Bronchial epithelial cell (primary cell): ENCODE measurements at regions not wholly inside any gene's neighbourhood (a gene's known extent, or its start where the extent isn't known, plus 50 kb on each side); places are given as distances from the start of the nearest gene placed in this dataset.
A peak's percentile ranks its signal among the peaks of the same experiment; 100 is the strongest.

Source experiments
- DNase-seq: peaks from one replicate; pipeline ENCODE4 v3.0.0-alpha.2; 2010; ENCODE audit warnings: low read depth
- FAIRE-seq: peaks from 2 replicates; lab custom pipeline; 2011; peaks lifted over from hg19 to GRCh38; lab: Jason Lieb, UNC
- H3K27me3 ChIP-seq: 2 replicates; pipeline ENCODE4 v1.5.1; 2011; ENCODE audit warnings: low read length; ENCODE audit not compliant: control insufficient read depth, insufficient read depth
- H3K36me3 ChIP-seq: 2 replicates; pipeline ENCODE4 v1.5.1; 2011; ENCODE audit warnings: low read length; ENCODE audit not compliant: control insufficient read depth, insufficient read depth
- H3K4me3 ChIP-seq: 2 replicates; pipeline ENCODE4 v1.5.1; 2011; ENCODE audit warnings: mild to moderate bottlenecking, low read depth, low read length, control low read depth
- TF ChIP-seq, protein P1 (sequence below): IDR thresholded peaks from 2 replicates; pipeline ENCODE4 v1.5.1; 2011; ENCODE audit warnings: mild to moderate bottlenecking, moderate library complexity, low read length, control low read depth, inconsistent platforms; ENCODE audit not compliant: insufficient read depth, severe bottlenecking

- Histone ChIP-seq H3K27me3 (no peaks in the 10 kb centered on the region), H3K4me3 (no peak overlapping the region), H3K36me3 (no peaks in the 10 kb centered on the region)
- FAIRE-seq (peak; percentile 73), DNase-seq (no peak)
- TF ChIP-seq, protein P1, sequence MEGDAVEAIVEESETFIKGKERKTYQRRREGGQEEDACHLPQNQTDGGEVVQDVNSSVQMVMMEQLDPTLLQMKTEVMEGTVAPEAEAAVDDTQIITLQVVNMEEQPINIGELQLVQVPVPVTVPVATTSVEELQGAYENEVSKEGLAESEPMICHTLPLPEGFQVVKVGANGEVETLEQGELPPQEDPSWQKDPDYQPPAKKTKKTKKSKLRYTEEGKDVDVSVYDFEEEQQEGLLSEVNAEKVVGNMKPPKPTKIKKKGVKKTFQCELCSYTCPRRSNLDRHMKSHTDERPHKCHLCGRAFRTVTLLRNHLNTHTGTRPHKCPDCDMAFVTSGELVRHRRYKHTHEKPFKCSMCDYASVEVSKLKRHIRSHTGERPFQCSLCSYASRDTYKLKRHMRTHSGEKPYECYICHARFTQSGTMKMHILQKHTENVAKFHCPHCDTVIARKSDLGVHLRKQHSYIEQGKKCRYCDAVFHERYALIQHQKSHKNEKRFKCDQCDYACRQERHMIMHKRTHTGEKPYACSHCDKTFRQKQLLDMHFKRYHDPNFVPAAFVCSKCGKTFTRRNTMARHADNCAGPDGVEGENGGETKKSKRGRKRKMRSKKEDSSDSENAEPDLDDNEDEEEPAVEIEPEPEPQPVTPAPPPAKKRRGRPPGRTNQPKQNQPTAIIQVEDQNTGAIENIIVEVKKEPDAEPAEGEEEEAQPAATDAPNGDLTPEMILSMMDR, result peak; percentile 11
Measured at GRCh38 chrX:115892787-115893671, 277.5 kb upstream of the AGTR2 start.

- DNase-seq, result no peak
Measured at GRCh38 chrX:115894087-115894486, 276.5 kb upstream of the AGTR2 start.

GRCh38 chrX:115895678-115896329 lies 274.7 kb upstream of the AGTR2 start:
- no peaks in the 10 kb centered on the region for H3K27me3 ChIP-seq
- no peaks in the 10 kb centered on the region for H3K36me3 ChIP-seq
- TF ChIP-seq, protein P1, result no peak
- no peak overlapping the region for H3K4me3 ChIP-seq
- DNase-seq, result no peak
- FAIRE-seq, result no peak

More at GRCh38 chrX:115894087-115894486, 276.5 kb upstream of the AGTR2 start:
- no peak overlapping the region for H3K4me3 ChIP-seq
- TF ChIP-seq, protein P1, result peak; percentile 18
- no peaks in the 10 kb centered on the region for H3K27me3 ChIP-seq
- H3K36me3 ChIP-seq, result no peaks in the 10 kb centered on the region
- FAIRE-seq, result peak; percentile 93

DNA sequence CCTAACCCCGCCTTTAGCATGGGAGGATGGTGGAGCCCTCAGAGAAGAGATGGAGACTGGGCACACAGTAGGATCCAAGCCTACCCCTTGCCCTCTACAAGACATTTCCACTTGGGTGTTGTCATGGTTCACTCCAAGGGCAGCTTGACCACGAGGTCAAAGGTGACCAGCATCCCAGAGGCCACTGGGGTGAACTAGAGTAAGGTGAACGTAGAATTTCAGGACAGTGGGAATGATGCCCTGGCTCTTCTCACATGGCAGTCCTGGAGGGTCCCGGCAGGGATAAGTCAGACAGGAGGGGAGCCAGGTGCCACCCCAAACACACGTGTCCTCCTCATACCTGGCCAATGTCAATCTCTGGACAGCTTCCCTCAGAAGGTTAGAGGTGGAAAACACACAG lies 274.2 kb upstream of the AGTR2 start:
- no peaks in the 10 kb centered on the region for H3K36me3 ChIP-seq
- FAIRE-seq, result no peak
- DNase-seq, result no peak
- H3K4me3 ChIP-seq, result no peak overlapping the region
- no peaks in the 10 kb centered on the region for H3K27me3 ChIP-seq
- TF ChIP-seq, protein P1, result no peak

DNA sequence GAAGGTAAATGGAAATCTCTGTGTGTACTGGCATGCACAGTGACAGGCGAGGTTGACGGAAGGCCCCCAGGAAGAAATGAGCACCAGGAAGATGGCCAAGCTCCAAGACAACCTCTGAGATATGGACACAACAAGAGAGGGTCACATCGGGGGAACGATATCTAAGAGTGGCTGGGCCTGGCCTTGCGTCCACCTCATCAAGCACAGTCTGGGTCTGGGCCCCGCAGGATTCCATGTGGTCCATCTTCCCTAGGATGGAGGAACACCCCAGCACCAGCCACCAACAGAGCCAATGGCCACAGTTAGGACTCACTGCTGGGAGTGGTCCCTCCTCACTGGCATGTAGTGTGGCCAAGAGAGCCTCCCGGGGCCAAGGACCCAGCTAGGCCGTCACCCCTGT lies 272.6 kb upstream of the AGTR2 start:
- Histone ChIP-seq H3K4me3 (no peak overlapping the region), H3K36me3 (no peaks in the 10 kb centered on the region), H3K27me3 (no peaks in the 10 kb centered on the region)
- TF ChIP-seq, protein P1, result no peak
- no peak for DNase-seq
- no peak for FAIRE-seq
